GM23338 (cell line): ENCODE measurements at regions not wholly inside any gene's neighbourhood (a gene's known extent, or its start where the extent isn't known, plus 50 kb on each side); places are given as distances from the start of the nearest gene placed in this dataset.

ENCODE experiments used
- ATAC-seq: fragments of 200-7000 bp; cut with Tn5 transposase; 3 replicates; pipeline ENCODE4 v1.9.1; 2020
- DNase-seq: peaks from one replicate; pipeline ENCODE4 v3.0.0-alpha.2; 2015; ENCODE audit warnings: low spot score
- H2AFZ ChIP-seq: fragments of 200-600 bp; sonication (generic); 2 replicates; pipeline ENCODE4 v1.8.0; 2016; ENCODE audit warnings: antibody characterized with exemption, mild to moderate bottlenecking, moderate library complexity
- H3F3A ChIP-seq: fragments of 200-600 bp; sonication (generic); replicated peaks from 2 replicates; pipeline ENCODE4 v1.8.0; 2017; ENCODE audit warnings: antibody characterized with exemption, mixed run types, low read depth
- H3K27ac ChIP-seq: fragments of 200-600 bp; sonication (generic); 2 replicates; pipeline ENCODE4 v1.6.1; 2016; ENCODE audit warnings: low read depth
- H3K27me3 ChIP-seq: fragments of 200-600 bp; sonication (generic); 2 replicates; pipeline ENCODE4 v1.8.0; 2016; ENCODE audit warnings: mild to moderate bottlenecking, mixed run types, moderate library complexity; ENCODE audit not compliant: insufficient read depth
- H3K36me3 ChIP-seq: fragments of 200-600 bp; sonication (generic); 2 replicates; pipeline ENCODE4 v1.8.0; 2016; ENCODE audit warnings: mild to moderate bottlenecking; ENCODE audit not compliant: insufficient read depth
- H3K4me1 ChIP-seq: fragments of 200-600 bp; sonication (generic); 2 replicates; pipeline ENCODE4 v1.8.0; 2016; ENCODE audit warnings: mild to moderate bottlenecking, moderate library complexity; ENCODE audit not compliant: insufficient read depth
- H3K4me2 ChIP-seq: fragments of 200-600 bp; sonication (generic); 2 replicates; pipeline ENCODE4 v1.7.1; 2017; ENCODE audit warnings: mixed run types
- H3K4me3 ChIP-seq: fragments of 200-600 bp; sonication (generic); 2 replicates; pipeline ENCODE4 v1.6.1; 2016; ENCODE audit warnings: mixed run types
- H3K79me2 ChIP-seq: fragments of 200-600 bp; sonication (generic); replicated peaks from 2 replicates; pipeline ENCODE4 v1.8.0; 2017; ENCODE audit warnings: mild to moderate bottlenecking; ENCODE audit not compliant: insufficient read depth
- H3K9me2 ChIP-seq: fragments of 200-600 bp; sonication (generic); 2 replicates; pipeline ENCODE4 v1.8.0; 2017; ENCODE audit not compliant: insufficient read depth
- H4K20me1 ChIP-seq: fragments of 200-600 bp; sonication (generic); replicated peaks from 2 replicates; pipeline ENCODE4 v1.8.0; 2017; ENCODE audit warnings: mild to moderate bottlenecking; ENCODE audit not compliant: insufficient read depth
- H3K27ac Mint-ChIP-seq: 2 replicates; pipeline ENCODE4 v1.8.0; 2020; ENCODE audit warnings: inconsistent platforms, mild to moderate bottlenecking, moderate library complexity, mixed read lengths
- H3K27me3 Mint-ChIP-seq: 3 replicates; pipeline ENCODE4 v1.8.0; 2022; ENCODE audit warnings: low read depth, mild to moderate bottlenecking, moderate library complexity, mixed read lengths, inconsistent platforms; ENCODE audit not compliant: insufficient read depth, poor library complexity
- H3K36me3 Mint-ChIP-seq: 3 replicates; pipeline ENCODE4 v1.8.0; 2021; ENCODE audit warnings: low read depth, mild to moderate bottlenecking, inconsistent platforms, moderate library complexity, mixed read lengths
- H3K4me1 Mint-ChIP-seq: 3 replicates; pipeline ENCODE4 v1.8.0; 2020; ENCODE audit warnings: mild to moderate bottlenecking, inconsistent platforms, mixed read lengths
- H3K4me3 Mint-ChIP-seq: 3 replicates; pipeline ENCODE4 v1.8.0; 2021; ENCODE audit warnings: moderate library complexity, mild to moderate bottlenecking, inconsistent platforms, mixed read lengths
- H3K9me3 Mint-ChIP-seq: 3 replicates; pipeline ENCODE4 v1.8.0; 2020; ENCODE audit warnings: moderate library complexity, mild to moderate bottlenecking, inconsistent platforms, mixed read lengths
- CREB1 ChIP-seq: fragments of 250-450 bp; sonication (Bioruptor Pico); IDR thresholded peaks from 2 replicates; pipeline ENCODE4 v1.5.0; 2020; ENCODE audit warnings: low read depth, mild to moderate bottlenecking, moderate library complexity
- EZH2 ChIP-seq: fragments of 200-600 bp; sonication (generic); IDR thresholded peaks from one replicate; pipeline ENCODE4 v1.8.0; 2017; ENCODE audit warnings: antibody characterized with exemption, mild to moderate bottlenecking, low read depth; ENCODE audit not compliant: unreplicated experiment
- EZH2phosphoT487 ChIP-seq: fragments of 200-600 bp; sonication (generic); IDR thresholded peaks from one replicate; pipeline ENCODE4 v1.8.1; 2018; ENCODE audit warnings: antibody characterized with exemption; ENCODE audit not compliant: unreplicated experiment
- JUNB ChIP-seq: IDR thresholded peaks from one replicate; pipeline ENCODE4 v1.6.1; 2016; ENCODE audit warnings: antibody characterized with exemption; ENCODE audit not compliant: unreplicated experiment
- NANOG ChIP-seq: IDR thresholded peaks from 2 replicates; pipeline ENCODE4 v1.6.1; 2016; ENCODE audit warnings: antibody characterized with exemption, borderline replicate concordance
- POLR2AphosphoS5 ChIP-seq: IDR thresholded peaks from 2 replicates; pipeline ENCODE4 v1.6.1; 2016; ENCODE audit warnings: antibody characterized with exemption, low read depth
- STAT1 ChIP-seq: IDR thresholded peaks from one replicate; pipeline ENCODE4 v1.6.1; 2016; ENCODE audit warnings: antibody characterized with exemption; ENCODE audit not compliant: unreplicated experiment
- ZNF114 ChIP-seq: fragments of 250-450 bp; sonication (Bioruptor Pico); IDR thresholded peaks from 2 replicates; pipeline ENCODE4 v1.5.0; 2020; ENCODE audit warnings: mild to moderate bottlenecking, moderate library complexity
- ZNF331 ChIP-seq: fragments of 250-450 bp; sonication (Bioruptor Pico); IDR thresholded peaks from 2 replicates; pipeline ENCODE4 v1.5.0; 2020; ENCODE audit warnings: low read depth, mild to moderate bottlenecking, moderate library complexity
- TF ChIP-seq, protein P1 (sequence below): IDR thresholded peaks from 2 replicates; pipeline ENCODE4 v1.6.1; 2016; ENCODE audit warnings: antibody characterized with exemption
- TF ChIP-seq, protein P2 (sequence below): fragments of 250-450 bp; sonication (Bioruptor Pico); IDR thresholded peaks from 2 replicates; pipeline ENCODE4 v1.5.0; 2020; ENCODE audit warnings: mild to moderate bottlenecking, moderate library complexity

DNA sequence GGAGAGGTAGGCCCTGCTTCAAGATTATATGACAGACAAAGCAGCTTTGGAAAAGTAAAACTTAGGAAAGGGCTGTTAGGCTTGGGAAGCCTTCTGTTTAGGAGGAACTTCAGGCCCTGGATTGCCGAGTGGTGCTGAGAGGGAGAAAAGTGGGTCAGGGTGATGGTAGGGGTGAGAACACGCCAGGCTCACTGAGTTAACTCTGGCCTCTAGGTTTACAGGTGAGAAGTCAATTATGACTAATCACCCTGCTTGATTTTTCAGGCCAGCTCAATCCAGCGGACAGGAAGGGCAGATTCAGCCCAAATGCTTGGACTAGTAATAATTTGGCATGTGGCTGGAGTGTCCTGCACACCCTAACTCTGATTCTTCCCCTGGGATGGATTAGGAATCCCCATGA, 365.1 kb upstream of the LMCD1 start:
- Histone ChIP-seq H3F3A (no peaks in the 10 kb centered on the region), H3K27ac (no peak overlapping the region), H2AFZ (peak overlapping the region; percentile 47; the same call in 1 of the 2 replicates), H3K4me2 (no peak overlapping the region), H4K20me1 (no peaks in the 10 kb centered on the region), H3K79me2 (no peaks in the 10 kb centered on the region), H3K27me3 (no peaks in the 10 kb centered on the region), H3K9me2 (0 out of 2 replicates have a peak, but pooled peaks cover 6% of the 10 kb centered on the region), H3K4me1 (peaks cover 4% of the 10 kb centered on the region), H3K4me3 (no peak overlapping the region), H3K36me3 (no peaks in the 10 kb centered on the region)
- ATAC-seq (no peak), DNase-seq (no peak)
- Mint-ChIP-seq H3K4me3 (no peak overlapping the region), H3K27me3 (peaks cover 2% of the 10 kb centered on the region), H3K9me3 (0 out of 3 replicates have a peak, but pooled peaks cover 6% of the 10 kb centered on the region), H3K27ac (no peak overlapping the region), H3K36me3 (0 out of 3 replicates have a peak, but pooled peaks cover 2% of the 10 kb centered on the region), H3K4me1 (no peaks in the 10 kb centered on the region; the same call in 2 of the 3 replicates)
- TF ChIP-seq NANOG (no peak), STAT1 (no peak), EZH2phosphoT487 (no peak), EZH2 (no peak), POLR2AphosphoS5 (no peak), ZNF114 (CRISPR knock-in tag) (no peak), JUNB (no peak), ZNF331 (no peak), CREB1 (CRISPR knock-in tag) (no peak)
- TF ChIP-seq, protein P1, sequence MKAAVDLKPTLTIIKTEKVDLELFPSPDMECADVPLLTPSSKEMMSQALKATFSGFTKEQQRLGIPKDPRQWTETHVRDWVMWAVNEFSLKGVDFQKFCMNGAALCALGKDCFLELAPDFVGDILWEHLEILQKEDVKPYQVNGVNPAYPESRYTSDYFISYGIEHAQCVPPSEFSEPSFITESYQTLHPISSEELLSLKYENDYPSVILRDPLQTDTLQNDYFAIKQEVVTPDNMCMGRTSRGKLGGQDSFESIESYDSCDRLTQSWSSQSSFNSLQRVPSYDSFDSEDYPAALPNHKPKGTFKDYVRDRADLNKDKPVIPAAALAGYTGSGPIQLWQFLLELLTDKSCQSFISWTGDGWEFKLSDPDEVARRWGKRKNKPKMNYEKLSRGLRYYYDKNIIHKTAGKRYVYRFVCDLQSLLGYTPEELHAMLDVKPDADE: no peak
- TF ChIP-seq, protein P2, sequence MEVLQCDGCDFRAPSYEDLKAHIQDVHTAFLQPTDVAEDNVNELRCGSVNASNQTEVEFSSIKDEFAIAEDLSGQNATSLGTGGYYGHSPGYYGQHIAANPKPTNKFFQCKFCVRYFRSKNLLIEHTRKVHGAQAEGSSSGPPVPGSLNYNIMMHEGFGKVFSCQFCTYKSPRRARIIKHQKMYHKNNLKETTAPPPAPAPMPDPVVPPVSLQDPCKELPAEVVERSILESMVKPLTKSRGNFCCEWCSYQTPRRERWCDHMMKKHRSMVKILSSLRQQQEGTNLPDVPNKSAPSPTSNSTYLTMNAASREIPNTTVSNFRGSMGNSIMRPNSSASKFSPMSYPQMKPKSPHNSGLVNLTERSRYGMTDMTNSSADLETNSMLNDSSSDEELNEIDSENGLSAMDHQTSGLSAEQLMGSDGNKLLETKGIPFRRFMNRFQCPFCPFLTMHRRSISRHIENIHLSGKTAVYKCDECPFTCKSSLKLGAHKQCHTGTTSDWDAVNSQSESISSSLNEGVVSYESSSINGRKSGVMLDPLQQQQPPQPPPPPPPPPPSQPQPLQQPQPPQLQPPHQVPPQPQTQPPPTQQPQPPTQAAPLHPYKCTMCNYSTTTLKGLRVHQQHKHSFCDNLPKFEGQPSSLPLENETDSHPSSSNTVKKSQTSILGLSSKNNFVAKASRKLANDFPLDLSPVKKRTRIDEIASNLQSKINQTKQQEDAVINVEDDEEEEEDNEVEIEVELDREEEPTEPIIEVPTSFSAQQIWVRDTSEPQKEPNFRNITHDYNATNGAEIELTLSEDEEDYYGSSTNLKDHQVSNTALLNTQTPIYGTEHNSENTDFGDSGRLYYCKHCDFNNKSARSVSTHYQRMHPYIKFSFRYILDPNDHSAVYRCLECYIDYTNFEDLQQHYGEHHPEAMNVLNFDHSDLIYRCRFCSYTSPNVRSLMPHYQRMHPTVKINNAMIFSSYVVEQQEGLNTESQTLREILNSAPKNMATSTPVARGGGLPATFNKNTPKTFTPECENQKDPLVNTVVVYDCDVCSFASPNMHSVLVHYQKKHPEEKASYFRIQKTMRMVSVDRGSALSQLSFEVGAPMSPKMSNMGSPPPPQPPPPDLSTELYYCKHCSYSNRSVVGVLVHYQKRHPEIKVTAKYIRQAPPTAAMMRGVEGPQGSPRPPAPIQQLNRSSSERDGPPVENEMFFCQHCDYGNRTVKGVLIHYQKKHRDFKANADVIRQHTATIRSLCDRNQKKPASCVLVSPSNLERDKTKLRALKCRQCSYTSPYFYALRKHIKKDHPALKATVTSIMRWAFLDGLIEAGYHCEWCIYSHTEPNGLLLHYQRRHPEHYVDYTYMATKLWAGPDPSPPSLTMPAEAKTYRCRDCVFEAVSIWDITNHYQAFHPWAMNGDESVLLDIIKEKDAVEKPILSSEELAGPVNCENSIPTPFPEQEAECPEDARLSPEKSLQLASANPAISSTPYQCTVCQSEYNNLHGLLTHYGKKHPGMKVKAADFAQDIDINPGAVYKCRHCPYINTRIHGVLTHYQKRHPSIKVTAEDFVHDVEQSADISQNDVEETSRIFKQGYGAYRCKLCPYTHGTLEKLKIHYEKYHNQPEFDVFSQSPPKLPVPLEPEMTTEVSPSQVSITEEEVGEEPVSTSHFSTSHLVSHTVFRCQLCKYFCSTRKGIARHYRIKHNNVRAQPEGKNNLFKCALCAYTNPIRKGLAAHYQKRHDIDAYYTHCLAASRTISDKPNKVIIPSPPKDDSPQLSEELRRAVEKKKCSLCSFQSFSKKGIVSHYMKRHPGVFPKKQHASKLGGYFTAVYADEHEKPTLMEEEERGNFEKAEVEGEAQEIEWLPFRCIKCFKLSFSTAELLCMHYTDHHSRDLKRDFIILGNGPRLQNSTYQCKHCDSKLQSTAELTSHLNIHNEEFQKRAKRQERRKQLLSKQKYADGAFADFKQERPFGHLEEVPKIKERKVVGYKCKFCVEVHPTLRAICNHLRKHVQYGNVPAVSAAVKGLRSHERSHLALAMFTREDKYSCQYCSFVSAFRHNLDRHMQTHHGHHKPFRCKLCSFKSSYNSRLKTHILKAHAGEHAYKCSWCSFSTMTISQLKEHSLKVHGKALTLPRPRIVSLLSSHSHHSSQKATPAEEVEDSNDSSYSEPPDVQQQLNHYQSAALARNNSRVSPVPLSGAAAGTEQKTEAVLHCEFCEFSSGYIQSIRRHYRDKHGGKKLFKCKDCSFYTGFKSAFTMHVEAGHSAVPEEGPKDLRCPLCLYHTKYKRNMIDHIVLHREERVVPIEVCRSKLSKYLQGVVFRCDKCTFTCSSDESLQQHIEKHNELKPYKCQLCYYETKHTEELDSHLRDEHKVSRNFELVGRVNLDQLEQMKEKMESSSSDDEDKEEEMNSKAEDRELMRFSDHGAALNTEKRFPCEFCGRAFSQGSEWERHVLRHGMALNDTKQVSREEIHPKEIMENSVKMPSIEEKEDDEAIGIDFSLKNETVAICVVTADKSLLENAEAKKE (CRISPR knock-in tag): no peak
